ENCODE measurements at regions not wholly inside any gene's neighbourhood (a gene's known extent, or its start where the extent isn't known, plus 50 kb on each side); places are given as distances from the start of the nearest gene placed in this dataset.

- H3K4me3 ChIP-seq (ENCODE audit: low read depth, low read length), result no peak overlapping the region
- H3K27me3 ChIP-seq (ENCODE audit: insufficient read depth, low read depth, severe bottlenecking), result no peaks in the 10 kb centered on the region
- no peak for TF ChIP-seq CTCF (IDR thresholded peaks at IDR 0.05; ENCODE audit: low read depth, low read length)
- H3K36me3 ChIP-seq, result no peaks in the 10 kb centered on the region
- DNase-seq, result no peak
- no peak overlapping the region for H3K27ac ChIP-seq
- H3K9me3 ChIP-seq (ENCODE audit: severe bottlenecking), result no peaks in the 10 kb centered on the region
Observed at GRCh38 chr1:228906223-228906860, 171.1 kb downstream of the RHOU start.

DNA sequence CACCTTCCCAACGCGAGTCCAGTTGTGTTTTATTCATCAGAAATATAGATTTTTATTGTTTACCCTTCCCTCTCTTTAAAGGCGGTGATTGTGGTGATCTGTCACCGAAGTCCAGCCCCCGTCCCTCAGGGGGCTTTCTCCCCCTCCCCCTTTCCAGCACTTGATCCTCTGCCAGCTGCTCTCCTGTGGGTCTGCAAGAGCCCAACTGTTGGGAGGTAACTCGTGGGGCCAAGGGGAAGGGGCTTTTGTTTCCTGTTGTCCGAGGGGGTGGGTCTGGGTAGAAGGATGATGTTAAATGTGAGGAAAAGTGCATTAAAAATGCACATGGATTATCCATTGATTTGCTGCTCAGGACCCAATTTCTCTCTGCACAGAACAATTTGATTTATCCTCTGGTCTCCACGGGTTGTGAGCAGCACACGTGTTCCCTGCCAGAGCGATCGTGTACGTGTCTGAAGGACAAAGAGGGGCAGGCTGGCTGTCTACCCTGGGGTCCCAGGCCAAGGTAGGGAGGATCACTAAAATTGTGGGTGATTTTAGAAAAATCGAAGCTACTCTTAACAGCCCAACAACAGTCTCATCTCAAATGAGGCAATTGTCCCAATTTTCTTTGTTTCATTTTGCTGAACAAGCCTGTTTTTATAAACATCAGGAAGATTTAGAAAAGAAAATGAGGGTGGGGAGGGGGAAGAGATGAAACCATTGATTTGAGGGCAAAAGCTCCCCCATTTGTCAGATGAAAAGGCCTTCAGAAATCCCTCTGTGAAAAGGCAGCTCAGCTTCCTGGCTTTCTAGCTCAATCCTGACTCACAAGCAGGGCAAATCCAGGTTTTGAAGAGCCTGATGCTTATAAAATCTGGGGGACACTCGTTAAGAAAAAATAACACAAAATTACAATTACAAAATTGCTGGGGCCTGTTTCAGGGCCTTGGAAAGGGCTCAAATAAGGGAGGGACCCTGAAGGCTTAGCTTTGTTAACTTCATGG is 176.2 kb downstream of the RHOU start:
- DNase-seq, result peak; percentile 47
- TF ChIP-seq CTCF (IDR thresholded peaks at IDR 0.05; ENCODE audit: low read depth, low read length), result no peak
- Histone ChIP-seq H3K9me3 (ENCODE audit: severe bottlenecking) (no peaks in the 10 kb centered on the region), H3K36me3 (no peaks in the 10 kb centered on the region), H3K27me3 (ENCODE audit: insufficient read depth, low read depth, severe bottlenecking) (no peaks in the 10 kb centered on the region), H3K27ac (peak overlapping the region; percentile 82), H3K4me3 (ENCODE audit: low read depth, low read length) (peak overlapping the region; percentile 27)

- TF ChIP-seq CTCF (IDR thresholded peaks at IDR 0.05; ENCODE audit: low read depth, low read length), result no peak
- H3K9me3 ChIP-seq (ENCODE audit: severe bottlenecking), result no peaks in the 10 kb centered on the region
- H3K4me3 ChIP-seq (ENCODE audit: low read depth, low read length), result no peak overlapping the region
- DNase-seq, result peak; percentile 40
- no peaks in the 10 kb centered on the region for H3K36me3 ChIP-seq
- no peaks in the 10 kb centered on the region for H3K27me3 ChIP-seq (ENCODE audit: insufficient read depth, low read depth, severe bottlenecking)
- peak overlapping the region; percentile 72 for H3K27ac ChIP-seq
Observed at GRCh38 chr1:228913626-228914414, 178.5 kb downstream of the RHOU start.

- H3K9me3 ChIP-seq (ENCODE audit: severe bottlenecking), result no peaks in the 10 kb centered on the region
- no peak for TF ChIP-seq CTCF (IDR thresholded peaks at IDR 0.05; ENCODE audit: low read depth, low read length)
- H3K27ac ChIP-seq, result no peak overlapping the region
- no peaks in the 10 kb centered on the region for H3K27me3 ChIP-seq (ENCODE audit: insufficient read depth, low read depth, severe bottlenecking)
- no peaks in the 10 kb centered on the region for H3K36me3 ChIP-seq
- no peak overlapping the region for H3K4me3 ChIP-seq (ENCODE audit: low read depth, low read length)
- no peak for DNase-seq
Observed at GRCh38 chr1:228914700-228915099, 179.4 kb downstream of the RHOU start.

GRCh38 chr1:228917342-228917741 is 182.1 kb downstream of the RHOU start:
- Histone ChIP-seq H3K9me3 (ENCODE audit: severe bottlenecking) (no peaks in the 10 kb centered on the region), H3K27me3 (ENCODE audit: insufficient read depth, low read depth, severe bottlenecking) (no peaks in the 10 kb centered on the region), H3K4me3 (ENCODE audit: low read depth, low read length) (no peak overlapping the region), H3K27ac (no peak overlapping the region), H3K36me3 (no peaks in the 10 kb centered on the region)
- no peak for TF ChIP-seq CTCF (IDR thresholded peaks at IDR 0.05; ENCODE audit: low read depth, low read length)
- no peak for DNase-seq
